HG02852 (cell line): ENCODE measurements at regions not wholly inside any gene's neighbourhood (a gene's known extent, or its start where the extent isn't known, plus 50 kb on each side); places are given as distances from the start of the nearest gene placed in this dataset.
"Not testable (repeated sequence)": the region's sequence is repeated elsewhere in the genome, so short reads cannot be mapped to it uniquely, and the experiment has no call there.

Experiments
- ATAC-seq: cut with Tn5 transposase; IDR thresholded peaks from one replicate; pipeline ENCODE4 v1.9.1; 2021; ENCODE audit warnings: mild to moderate bottlenecking, moderate library complexity; ENCODE audit not compliant: unreplicated experiment

- no peak for ATAC-seq
These were observed 120.4 kb upstream of the ZNF184 start for GRCh38 chr6:27593200-27593818.

- ATAC-seq = peak; percentile 87
These were observed 119.7 kb upstream of the ZNF184 start for GRCh38 chr6:27592481-27593199.

DNA sequence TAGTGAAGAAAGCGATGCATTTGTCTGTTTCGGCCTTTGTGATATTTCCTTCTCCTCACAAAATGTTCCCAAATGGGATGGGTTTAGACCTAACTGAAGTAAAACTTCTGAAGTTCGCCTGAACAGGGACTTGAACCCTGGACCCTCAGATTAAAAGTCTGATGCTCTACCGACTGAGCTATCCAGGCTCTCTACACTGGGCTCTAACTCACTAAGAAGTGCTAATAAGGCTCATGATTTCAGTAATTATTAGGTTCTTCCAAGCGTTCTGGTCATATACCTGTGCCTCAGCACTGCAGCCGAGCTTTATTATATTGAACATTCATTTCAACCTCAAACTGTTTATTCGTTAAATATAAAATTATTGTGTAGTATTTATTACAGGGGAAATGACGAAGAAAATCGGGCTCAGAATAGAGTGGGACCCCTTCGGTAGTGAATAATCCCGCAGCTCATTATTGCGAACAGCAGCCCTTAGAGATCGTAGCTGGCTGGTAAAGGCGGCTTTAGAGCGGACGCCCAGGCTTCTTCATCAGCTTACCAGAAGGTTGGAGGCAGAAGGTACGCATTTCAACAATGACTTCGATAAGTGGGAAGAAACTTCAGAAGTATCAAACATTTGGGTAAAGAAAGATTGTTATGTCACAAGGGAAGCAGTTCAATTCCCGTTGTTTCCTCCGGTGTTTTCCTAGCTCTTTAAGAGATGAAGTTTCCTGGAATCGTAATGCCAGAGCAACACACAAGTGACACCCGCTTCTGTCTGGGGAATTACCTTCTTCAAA, 119.0 kb upstream of the ZNF184 start:
- ATAC-seq = no peak

DNA sequence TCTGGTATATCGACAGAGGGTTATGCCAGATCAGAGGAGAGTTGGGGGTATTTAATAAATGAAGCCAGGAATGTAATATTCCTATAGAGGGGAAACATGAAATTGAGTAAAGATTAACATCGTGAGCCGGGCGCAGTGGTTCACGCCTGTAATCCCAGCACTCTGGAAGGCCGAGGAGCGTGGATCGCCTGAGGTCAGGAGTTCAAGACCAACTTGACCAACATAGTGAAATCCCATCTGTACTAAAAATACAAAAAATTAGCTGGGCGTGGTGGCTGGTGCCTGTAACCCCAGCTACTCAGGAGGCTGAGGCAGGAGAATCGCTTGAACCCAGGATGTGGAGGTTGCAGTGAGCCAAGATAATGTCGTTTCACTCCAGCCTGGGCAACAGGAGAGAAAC, 112.4 kb upstream of the ZNF184 start:
- ATAC-seq = not testable (repeated sequence)

DNA sequence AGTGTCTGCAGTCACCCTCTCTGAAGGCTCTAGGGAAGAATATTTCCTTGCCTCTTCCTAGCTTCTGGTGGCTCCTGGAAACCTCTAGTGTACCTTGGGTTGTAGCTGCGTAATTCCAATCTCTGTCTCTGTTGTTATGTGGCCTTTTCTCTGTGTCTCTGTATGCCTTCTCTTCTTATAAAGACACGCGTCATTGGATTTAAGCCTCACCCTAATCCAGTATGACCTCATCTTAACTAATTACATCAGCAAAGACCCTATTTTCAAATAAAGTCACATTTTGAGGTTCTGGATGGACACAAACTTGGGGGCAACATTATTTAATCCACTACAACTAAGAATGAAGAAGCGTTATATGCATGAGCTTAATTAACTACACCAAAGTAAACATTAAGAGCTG, 111.4 kb upstream of the ZNF184 start:
- ATAC-seq = no peak

DNA sequence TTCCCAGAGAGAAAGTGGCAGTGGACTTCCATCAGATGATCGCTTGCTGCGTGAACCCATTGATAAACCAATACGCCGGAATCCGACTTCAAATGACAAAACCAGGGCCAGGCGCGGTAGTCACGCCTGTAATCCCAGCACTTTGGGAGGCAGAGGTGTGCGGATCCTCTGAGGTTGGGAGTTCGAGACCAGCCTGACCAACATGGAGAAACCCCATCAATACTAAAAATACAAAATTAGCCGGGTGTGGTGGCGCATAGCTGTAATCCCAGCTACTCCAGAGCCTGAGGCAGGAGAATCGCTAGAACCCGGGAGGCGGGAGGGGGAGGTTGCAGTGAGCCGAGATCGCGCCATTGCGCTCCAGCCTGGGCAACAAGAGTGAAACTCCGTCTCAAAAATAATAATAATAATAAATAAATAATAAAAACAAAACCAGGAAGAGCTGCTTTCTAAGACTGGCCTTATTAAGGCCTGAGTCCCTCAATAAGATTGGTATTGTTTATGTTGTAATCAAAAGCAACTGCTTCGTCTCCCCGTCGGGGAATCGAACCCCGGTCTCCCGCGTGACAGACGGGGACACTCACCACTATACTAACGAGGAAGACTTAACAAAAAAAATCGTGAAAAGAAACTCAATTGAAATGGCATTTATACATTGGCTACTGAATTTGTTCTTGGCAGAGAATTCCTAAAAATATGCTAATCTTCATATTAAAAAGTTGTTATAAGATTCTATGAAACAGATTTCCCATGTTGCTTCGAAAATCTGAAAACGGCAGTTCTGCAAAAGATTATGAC, 110.2 kb upstream of the ZNF184 start:
- no peak for ATAC-seq

DNA sequence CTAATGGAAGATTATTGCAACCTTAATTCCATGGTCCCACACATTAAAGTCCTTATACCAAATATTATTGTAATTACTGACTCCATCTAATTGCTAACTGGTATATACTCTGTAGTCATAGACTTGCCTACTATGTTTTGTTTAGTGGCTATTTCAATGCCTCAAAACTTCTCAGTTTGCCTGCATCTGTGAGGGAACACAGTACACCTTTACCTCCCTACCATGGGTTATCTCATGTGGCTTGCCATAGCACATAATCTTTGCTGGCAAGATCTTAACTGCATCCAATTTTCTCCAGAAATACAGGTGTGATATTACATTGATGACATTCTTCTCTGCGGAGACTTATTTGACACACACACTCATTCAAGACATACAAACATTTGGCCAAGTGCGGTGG, 107.1 kb upstream of the ZNF184 start:
- ATAC-seq = no peak

- ATAC-seq = no peak
These were observed 105.0 kb upstream of the ZNF184 start for GRCh38 chr6:27577922-27578321.

- ATAC-seq = no peak
These were observed 102.9 kb upstream of the ZNF184 start for GRCh38 chr6:27575594-27576361.

GRCh38 chr6:27568226-27568897, 95.5 kb upstream of the ZNF184 start:
- ATAC-seq = no peak

- ATAC-seq = no peak
These were observed 93.2 kb upstream of the ZNF184 start for GRCh38 chr6:27565839-27566779.

DNA sequence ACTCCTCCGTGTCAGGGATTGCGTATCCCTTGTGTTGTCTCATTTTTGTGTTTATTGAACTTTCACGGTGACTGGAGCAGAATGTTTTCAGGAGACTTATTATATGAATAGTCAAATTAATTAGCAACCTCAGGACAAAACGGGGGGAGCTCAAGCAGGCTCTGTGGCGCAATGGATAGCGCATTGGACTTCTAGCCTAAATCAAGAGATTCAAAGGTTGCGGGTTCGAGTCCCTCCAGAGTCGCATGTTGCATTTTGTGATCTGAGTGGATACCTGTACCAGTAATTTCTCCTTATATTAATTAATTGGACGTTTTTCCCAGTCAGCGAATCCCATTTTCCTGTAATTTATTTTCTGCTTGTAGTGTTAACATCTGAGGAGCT, 89.1 kb upstream of the ZNF184 start:
- no peak for ATAC-seq

DNA sequence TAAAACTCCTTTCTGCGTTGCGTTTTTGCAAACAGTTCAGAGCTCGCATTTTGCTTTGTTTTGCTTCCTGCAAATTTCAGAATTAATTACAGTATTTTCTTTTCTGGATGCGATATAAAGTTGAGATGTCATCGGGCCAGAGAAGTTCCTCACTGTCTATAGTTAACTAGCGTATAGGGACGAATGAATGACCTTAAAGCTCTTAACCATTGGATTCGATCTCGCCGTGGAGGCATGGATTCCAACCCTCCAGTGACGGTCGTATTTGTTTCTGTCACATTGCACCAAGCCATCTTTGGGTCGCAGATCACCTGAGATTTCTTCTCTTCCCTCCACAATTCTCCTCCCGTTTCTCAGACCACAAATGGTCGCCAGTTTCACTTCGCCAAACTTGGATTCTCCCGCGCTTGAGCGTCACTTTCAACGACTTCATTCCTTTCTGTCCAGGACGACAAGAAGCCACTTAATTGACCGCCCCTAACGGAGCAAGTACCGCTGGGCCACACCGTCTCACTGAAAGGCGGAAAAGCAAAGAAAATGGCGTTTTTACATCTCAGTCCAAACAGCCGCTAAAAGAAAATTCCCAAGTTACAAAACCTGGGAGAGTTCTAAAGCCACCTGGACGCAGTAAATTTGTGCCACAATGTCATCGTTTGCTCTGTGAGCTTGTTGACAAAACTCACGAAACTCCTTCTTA, 85.3 kb upstream of the ZNF184 start:
- no peak for ATAC-seq

- no peak for ATAC-seq
These were observed 83.5 kb upstream of the ZNF184 start for GRCh38 chr6:27556406-27556805.

GRCh38 chr6:27553123-27553904, 80.4 kb upstream of the ZNF184 start:
- peak; percentile 47 for ATAC-seq

GRCh38 chr6:27551607-27552006, 78.7 kb upstream of the ZNF184 start:
- no peak for ATAC-seq

- ATAC-seq = no peak
These were observed 77.8 kb upstream of the ZNF184 start for GRCh38 chr6:27550692-27551091.

DNA sequence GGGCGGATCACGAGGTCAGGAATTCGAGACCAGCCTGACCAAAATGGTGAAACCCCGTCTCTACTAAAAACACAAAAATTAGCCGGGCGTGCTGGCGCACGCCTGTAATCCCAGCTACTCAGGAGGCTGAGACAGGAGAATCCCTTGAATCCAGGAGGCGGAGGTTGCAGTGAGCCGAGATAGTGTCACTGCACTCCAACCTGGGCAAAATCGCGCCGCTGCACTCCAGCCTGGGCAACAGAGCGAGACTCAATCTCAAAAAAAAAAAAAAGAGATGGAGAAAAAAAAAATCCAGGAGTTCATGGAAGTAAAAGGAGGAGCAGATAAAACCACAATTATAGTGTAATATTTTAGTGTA, 76.3 kb upstream of the ZNF184 start:
- ATAC-seq = not testable (repeated sequence)
